ENCODE measurements at regions not wholly inside any gene's neighbourhood (a gene's known extent, or its start where the extent isn't known, plus 50 kb on each side); places are given as distances from the start of the nearest gene placed in this dataset.

- no peak overlapping the region for H4K8ac ChIP-seq (ENCODE audit: low read depth in 2 of 2, low read length in 2 of 2)
- CTCF ChIA-PET = no interaction called here
- H3K23ac ChIP-seq (ENCODE audit: low read depth, low read length) = no peak overlapping the region
- no peak overlapping the region for H2BK120ac ChIP-seq (ENCODE audit: low read depth, low read length)
- H2BK15ac ChIP-seq (ENCODE audit: low read depth, low read length) = no peak overlapping the region
- H3K4me3 ChIP-seq (ENCODE audit: insufficient read depth, low read depth, low read length) = no peak overlapping the region
- POLR2A ChIA-PET (ENCODE audit: unreplicated experiment) = no interaction called here
- WGBS, 2 experiments (ENCODE audit: extremely low coverage in 2 of 2, insufficient read length in 1 of 2) = no CpG with 5 or more reads among the region's 1 CpG
- H3K36me3 ChIP-seq (ENCODE audit: control insufficient read depth, insufficient read depth, low read length) = no peaks in the 10 kb centered on the region
- H3K27me3 ChIP-seq (ENCODE audit: control insufficient read depth, insufficient read depth, low read length) = no peaks in the 10 kb centered on the region
- ATAC-seq (ENCODE audit: low read depth) (no peak), DNase-seq (no peak)
- no peak for TF ChIP-seq BHLHE40 (IDR thresholded peaks at IDR 0.05; ENCODE audit: low read depth, low read length)
- TF ChIP-seq SMC3 (IDR thresholded peaks at IDR 0.05; ENCODE audit: low read depth, low read length) = no peak
- no peak for TF ChIP-seq RCOR1 (IDR thresholded peaks at IDR 0.05; ENCODE audit: insufficient replicate concordance, low read length)
- TF ChIP-seq NFE2L2 (IDR thresholded peaks at IDR 0.05; ENCODE audit: low read depth, low read length) = no peak
- TF ChIP-seq CHD1 (IDR thresholded peaks at IDR 0.05; ENCODE audit: low read depth, low read length) = no peak
- TF ChIP-seq POLR2A (IDR thresholded peaks at IDR 0.05; ENCODE audit: low read depth, low read length) = no peak
- TF ChIP-seq CTCF (conservative IDR thresholded peaks at IDR 0.05; ENCODE audit: low read depth, low read length) = no peak
- TF ChIP-seq ELK1 (IDR thresholded peaks at IDR 0.05; ENCODE audit: borderline replicate concordance, low read depth, low read length) = no peak
- TF ChIP-seq CEBPB (IDR thresholded peaks at IDR 0.05; ENCODE audit: low read depth, low read length) = no peak
- TF ChIP-seq RAD21 (IDR thresholded peaks at IDR 0.05; ENCODE audit: low read length) = no peak
- no peak for TF ChIP-seq FOS (IDR thresholded peaks at IDR 0.05; ENCODE audit: low read depth, low read length)
- no peak for TF ChIP-seq USF2 (IDR thresholded peaks at IDR 0.05; ENCODE audit: low read depth, low read length)
- TF ChIP-seq MAFK (IDR thresholded peaks at IDR 0.05; ENCODE audit: low read depth, low read length) = no peak
- TF ChIP-seq MAZ (IDR thresholded peaks at IDR 0.05; ENCODE audit: borderline replicate concordance, low read depth, low read length) = no peak
- TF ChIP-seq RFX5 (IDR thresholded peaks at IDR 0.05; ENCODE audit: low read depth, low read length) = no peak
- no peak for TF ChIP-seq MXI1 (IDR thresholded peaks at IDR 0.05; ENCODE audit: borderline replicate concordance, low read depth, low read length)
- no peak overlapping the region for H3K14ac ChIP-seq (replicated peaks; ENCODE audit: low read depth, low read length)
- no peaks in the 10 kb centered on the region for H3K4me1 ChIP-seq (ENCODE audit: control insufficient read depth, insufficient read depth, low read length)
- no peak overlapping the region for H4K5ac ChIP-seq (ENCODE audit: low read depth, low read length)
- H2BK20ac ChIP-seq (ENCODE audit: low read depth, low read length) = no peak overlapping the region
- dilution Hi-C loops (cut with HindIII; ENCODE audit: low sequenced_read_pairs, unreplicated experiment) = no loop called here
- H3K79me1 ChIP-seq (ENCODE audit: low read depth in 1 of 2, low read length in 2 of 2) = no peaks in the 10 kb centered on the region
- H3K9me1 ChIP-seq (ENCODE audit: insufficient read depth, low read length) = no peaks in the 10 kb centered on the region
- H3K4me2 ChIP-seq (ENCODE audit: low read depth, low read length) = no peak overlapping the region
- H3K9me3 ChIP-seq (ENCODE audit: control insufficient read depth, insufficient read depth, low read length) = peaks cover 17% of the 10 kb centered on the region
- in situ Hi-C loops (cut with MboI; ENCODE audit: low sequenced_read_pairs) = no loop called here
- no peak overlapping the region for H4K91ac ChIP-seq (ENCODE audit: insufficient read depth, low read depth, low read length)
- H3K18ac ChIP-seq (ENCODE audit: low read depth, low read length) = no peak overlapping the region
- no peak overlapping the region for H2BK5ac ChIP-seq (ENCODE audit: low read depth, low read length, poor library complexity, severe bottlenecking)
- H4K20me1 ChIP-seq (ENCODE audit: insufficient read depth, low read length) = no peaks in the 10 kb centered on the region
- no peak overlapping the region for H3K56ac ChIP-seq (ENCODE audit: extremely low read depth, insufficient read depth, low read length)
- BruUV-seq (replicated peaks) = no TSS peak
- H3K27ac ChIP-seq (ENCODE audit: insufficient read depth, low read length) = no peak overlapping the region
- no peak overlapping the region for H3K9ac ChIP-seq (ENCODE audit: low read depth, low read length)
- H2AK5ac ChIP-seq (ENCODE audit: low read depth, low read length) = no peak overlapping the region
- no peak overlapping the region for H2AK9ac ChIP-seq (replicated peaks; ENCODE audit: low read depth, low read length, poor library complexity)
- intact Hi-C loops (cut with micrococcal nuclease) = no loop called here
- no peak overlapping the region for H3K4ac ChIP-seq (ENCODE audit: low read depth, low read length)
- no peak overlapping the region for H2AFZ ChIP-seq (replicated peaks; ENCODE audit: low read length, poor library complexity)
Measured at GRCh38 chr4:166229799-166230198, 356.8 kb downstream of the TLL1 start.

Measured in IMR-90 (cell line).